SK-N-SH (cell line): ENCODE measurements at regions not wholly inside any gene's neighbourhood (a gene's known extent, or its start where the extent isn't known, plus 50 kb on each side); places are given as distances from the start of the nearest gene placed in this dataset.

Experiments
- CTCF ChIP-seq: fragments of 200-600 bp; sonication (generic); IDR thresholded peaks from 2 replicates; pipeline ENCODE4 v1.6.1; 2017; ENCODE audit warnings: antibody characterized with exemption, mild to moderate bottlenecking, moderate library complexity
- EP300 ChIP-seq, 2 experiments: IDR thresholded peaks; 2 replicates each; pipeline versions ENCODE4 v1.4.0 to v1.6.1; 2012; ENCODE audit warnings: borderline replicate concordance in 1 of 2, low read depth in 1 of 2, low read length in 1 of 2
- FOXM1 ChIP-seq: IDR thresholded peaks from 2 replicates; pipeline ENCODE4 v1.4.0; 2012; ENCODE audit warnings: low read depth, mild to moderate bottlenecking
- MAX ChIP-seq: IDR thresholded peaks from 2 replicates; pipeline ENCODE4 v1.4.0; 2012; ENCODE audit warnings: low read depth
- RAD21 ChIP-seq: IDR thresholded peaks from 2 replicates; pipeline ENCODE4 v1.6.1; 2012; ENCODE audit warnings: mild to moderate bottlenecking, low read length
- REST ChIP-seq: IDR thresholded peaks from 2 replicates; pipeline ENCODE4 v1.6.1; 2012; ENCODE audit warnings: mild to moderate bottlenecking, low read depth, low read length, moderate library complexity
- SMC3 ChIP-seq: IDR thresholded peaks from 2 replicates; pipeline ENCODE4 v1.6.1; 2012; ENCODE audit warnings: low read depth, low read length, improper control_type of control experiment
- TAF1 ChIP-seq: IDR thresholded peaks from 2 replicates; pipeline ENCODE4 v1.6.1; 2012; ENCODE audit warnings: low read depth, mild to moderate bottlenecking, low read length, moderate library complexity, borderline replicate concordance
- USF1 ChIP-seq: IDR thresholded peaks from 2 replicates; pipeline ENCODE4 v1.4.0; 2012; ENCODE audit warnings: low read depth, borderline replicate concordance
- YY1 ChIP-seq: IDR thresholded peaks from 2 replicates; pipeline ENCODE4 v1.4.0; 2012; ENCODE audit warnings: low read depth, mild to moderate bottlenecking

GRCh38 chr1:79469139-79469538 is 462.6 kb upstream of the ADGRL4 start:
- no peak for TF ChIP-seq CTCF
- TF ChIP-seq EP300 (IDR thresholded peaks at IDR 0.05; ENCODE audit: borderline replicate concordance in 1 of 2, low read depth in 1 of 2, low read length in 1 of 2) = peak in 1 of 2 experiments; percentile 21; a peak in 1 of 4 replicates
- no peak for TF ChIP-seq MAX
- no peak for TF ChIP-seq REST
- no peak for TF ChIP-seq SMC3
- no peak for TF ChIP-seq TAF1
- TF ChIP-seq RAD21 = no peak
- no peak for TF ChIP-seq YY1
- no peak for TF ChIP-seq FOXM1
- no peak for TF ChIP-seq USF1
